NCI-H2196 treated with DMSO at 0.1 percent for 48 hours (cell line): ENCODE measurements at regions not wholly inside any gene's neighbourhood (a gene's known extent, or its start where the extent isn't known, plus 50 kb on each side); places are given as distances from the start of the nearest gene placed in this dataset.
A peak's percentile ranks its signal among the peaks of the same experiment; 100 is the strongest.
"Not testable (repeated sequence)": the region's sequence is repeated elsewhere in the genome, so short reads cannot be mapped to it uniquely, and the experiment has no call there.

Source experiments
- DNase-seq: peaks from one replicate; lab custom pipeline; 2025; ENCODE audit not compliant: unreplicated experiment; lab: John Stamatoyannopoulos, UW

GRCh38 chr12:89160716-89161123 lies 191.6 kb downstream of the DUSP6 start:
- no peak for DNase-seq

- DNase-seq, result no peak
These were observed 194.9 kb downstream of the DUSP6 start for GRCh38 chr12:89157413-89157812.

GRCh38 chr12:89156862-89157262 lies 195.4 kb downstream of the DUSP6 start:
- no peak for DNase-seq

GRCh38 chr12:89156340-89156739 lies 196.0 kb downstream of the DUSP6 start:
- DNase-seq, result no peak

GRCh38 chr12:89155826-89156225 lies 196.5 kb downstream of the DUSP6 start:
- no peak for DNase-seq

- no peak for DNase-seq
These were observed 197.4 kb downstream of the DUSP6 start for GRCh38 chr12:89154743-89155499.

- DNase-seq, result no peak
These were observed 199.0 kb downstream of the DUSP6 start for GRCh38 chr12:89153341-89153740.

GRCh38 chr12:89151536-89151935 lies 200.8 kb downstream of the DUSP6 start:
- no peak for DNase-seq

GRCh38 chr12:89150789-89151188 lies 201.5 kb downstream of the DUSP6 start:
- not testable (repeated sequence) for DNase-seq

GRCh38 chr12:89140602-89141238 lies 211.6 kb downstream of the DUSP6 start:
- peak; percentile 71 for DNase-seq

GRCh38 chr12:89140141-89140540 lies 212.2 kb downstream of the DUSP6 start:
- no peak for DNase-seq

- DNase-seq, result no peak
These were observed 212.9 kb downstream of the DUSP6 start for GRCh38 chr12:89139390-89139789.

GRCh38 chr12:89138048-89138852 lies 214.1 kb downstream of the DUSP6 start:
- no peak for DNase-seq

GRCh38 chr12:89135976-89136634 lies 216.2 kb downstream of the DUSP6 start:
- no peak for DNase-seq

GRCh38 chr12:89134213-89134770 lies 218.0 kb downstream of the DUSP6 start:
- DNase-seq, result peak; percentile 7

GRCh38 chr12:89129167-89129870 lies 223.0 kb downstream of the DUSP6 start:
- no peak for DNase-seq

- DNase-seq, result no peak
These were observed 225.6 kb downstream of the DUSP6 start for GRCh38 chr12:89126712-89127111.

GRCh38 chr12:89122852-89123251 lies 229.4 kb downstream of the DUSP6 start:
- no peak for DNase-seq

- peak; percentile 87 for DNase-seq
These were observed 234.8 kb downstream of the DUSP6 start for GRCh38 chr12:89117448-89118034.

- no peak for DNase-seq
These were observed 240.3 kb downstream of the DUSP6 start for GRCh38 chr12:89111964-89112363.
